Mesendoderm (in vitro differentiated cells): ENCODE measurements at regions not wholly inside any gene's neighbourhood (a gene's known extent, or its start where the extent isn't known, plus 50 kb on each side); places are given as distances from the start of the nearest gene placed in this dataset.

ENCODE experiments used
- DNase-seq: peaks from one replicate; pipeline ENCODE4 v3.0.0; 2013
- H2AK5ac ChIP-seq: 2 replicates; pipeline ENCODE4 v1.6.1; 2013; ENCODE audit warnings: low read length, inconsistent platforms
- H2BK120ac ChIP-seq: 2 replicates; pipeline ENCODE4 v1.6.1; 2013; ENCODE audit warnings: low read depth, mild to moderate bottlenecking, low read length, moderate library complexity, mixed read lengths
- H2BK15ac ChIP-seq: replicated peaks from 2 replicates; pipeline ENCODE4 v1.6.1; 2013; ENCODE audit warnings: low read depth, mild to moderate bottlenecking, moderate library complexity
- H2BK5ac ChIP-seq: 2 replicates; pipeline ENCODE4 v1.6.1; 2013; ENCODE audit warnings: low read length, inconsistent platforms
- H3K18ac ChIP-seq: 2 replicates; pipeline ENCODE4 v1.6.1; 2013; ENCODE audit warnings: mild to moderate bottlenecking, low read length, mixed read lengths
- H3K23ac ChIP-seq: one replicate; pipeline ENCODE4 v1.6.1; 2013; ENCODE audit warnings: low read length
- H3K27ac ChIP-seq: 2 replicates; pipeline ENCODE4 v1.5.1; 2013; ENCODE audit warnings: low read depth, mild to moderate bottlenecking, inconsistent platforms, low read length, moderate library complexity
- H3K27me3 ChIP-seq: 2 replicates; pipeline ENCODE4 v1.6.1; 2013; ENCODE audit warnings: low read length, control low read depth, mild to moderate bottlenecking, inconsistent platforms; ENCODE audit not compliant: insufficient read depth, poor library complexity
- H3K36me3 ChIP-seq: 2 replicates; pipeline ENCODE4 v1.6.1; 2013; ENCODE audit warnings: low read length, inconsistent platforms; ENCODE audit not compliant: control insufficient read depth, insufficient read depth
- H3K4ac ChIP-seq: one replicate; pipeline ENCODE4 v1.6.1; 2013; ENCODE audit warnings: low read depth, mild to moderate bottlenecking, low read length, moderate library complexity
- H3K4me1 ChIP-seq: 2 replicates; pipeline ENCODE4 v1.6.1; 2013; ENCODE audit warnings: low read depth, low read length, inconsistent platforms; ENCODE audit not compliant: control insufficient read depth
- H3K4me2 ChIP-seq: 2 replicates; pipeline ENCODE4 v1.6.1; 2013; ENCODE audit warnings: low read length
- H3K4me3 ChIP-seq: 2 replicates; pipeline ENCODE4 v1.5.1; 2013; ENCODE audit warnings: mild to moderate bottlenecking, low read length
- H3K56ac ChIP-seq: one replicate; pipeline ENCODE4 v1.6.1; 2013; ENCODE audit warnings: low read length
- H3K79me1 ChIP-seq: 2 replicates; pipeline ENCODE4 v1.6.1; 2013; ENCODE audit warnings: low read length, inconsistent platforms
- H3K79me2 ChIP-seq: 2 replicates; pipeline ENCODE4 v1.6.1; 2013; ENCODE audit warnings: mild to moderate bottlenecking, low read length; ENCODE audit not compliant: control insufficient read depth, insufficient read depth
- H3K9ac ChIP-seq: 2 replicates; pipeline ENCODE4 v1.6.1; 2013; ENCODE audit warnings: low read length, inconsistent platforms
- H4K5ac ChIP-seq: one replicate; pipeline ENCODE4 v1.6.1; 2013; ENCODE audit warnings: low read length
- H4K8ac ChIP-seq: one replicate; pipeline ENCODE4 v1.6.1; 2013; ENCODE audit warnings: low read depth, mild to moderate bottlenecking, control low read depth, low read length, moderate library complexity
- WGBS: extraction: QIAGEN DNeasy Blood & Tissue Kit; methylation state at CpG from one replicate; pipeline ENCODE4 v1.1.7; 2013; ENCODE audit warnings: low lambda C conversion rate, missing lambda C conversion rate; ENCODE audit not compliant: insufficient coverage; ENCODE audit errors: extremely low coverage; 5-methylcytosine and 5-hydroxymethylcytosine counted together

- Histone ChIP-seq H2BK120ac (no peak overlapping the region), H3K4me1 (peaks cover 5% of the 10 kb centered on the region), H3K23ac (no peak overlapping the region), H3K18ac (no peak overlapping the region), H2BK5ac (no peak overlapping the region), H3K9ac (no peak overlapping the region), H3K36me3 (no peaks in the 10 kb centered on the region), H3K79me1 (no peaks in the 10 kb centered on the region), H3K56ac (no peak overlapping the region), H4K8ac (peak overlapping the region; percentile 56), H3K27ac (no peak overlapping the region), H3K79me2 (no peaks in the 10 kb centered on the region), H3K27me3 (no peaks in the 10 kb centered on the region), H4K5ac (no peak overlapping the region), H3K4me2 (no peak overlapping the region), H2AK5ac (no peak overlapping the region), H3K4ac (no peak overlapping the region), H2BK15ac (no peak overlapping the region), H3K4me3 (no peak overlapping the region)
- no CpG with 5 or more reads among the region's 1 CpG for WGBS
- no peak for DNase-seq
Measured at GRCh38 chr2:226126104-226126503, 673.5 kb downstream of the IRS1 start.

GRCh38 chr2:226125176-226125883 lies 674.3 kb downstream of the IRS1 start:
- WGBS: no CpG with 5 or more reads among the region's 7 CpGs
- Histone ChIP-seq H3K27ac (no peak overlapping the region), H3K4ac (no peak overlapping the region), H2BK5ac (no peak overlapping the region), H3K79me2 (no peaks in the 10 kb centered on the region), H3K27me3 (no peaks in the 10 kb centered on the region), H3K4me1 (peaks cover 5% of the 10 kb centered on the region), H2BK15ac (peak overlapping the region; percentile 78), H4K8ac (no peak overlapping the region), H3K36me3 (no peaks in the 10 kb centered on the region), H3K79me1 (no peaks in the 10 kb centered on the region), H3K18ac (no peak overlapping the region), H2AK5ac (no peak overlapping the region), H3K56ac (no peak overlapping the region), H3K4me2 (no peak overlapping the region), H2BK120ac (peak overlapping the region; percentile 45), H3K4me3 (no peak overlapping the region), H3K23ac (no peak overlapping the region), H4K5ac (no peak overlapping the region), H3K9ac (no peak overlapping the region)
- no peak for DNase-seq

GRCh38 chr2:226124548-226125011 lies 675.0 kb downstream of the IRS1 start:
- Histone ChIP-seq H3K36me3 (no peaks in the 10 kb centered on the region), H3K4me2 (no peak overlapping the region), H3K9ac (no peak overlapping the region), H3K79me2 (no peaks in the 10 kb centered on the region), H4K5ac (no peak overlapping the region), H2BK5ac (no peak overlapping the region), H4K8ac (no peak overlapping the region), H2BK15ac (no peak overlapping the region), H3K4ac (no peak overlapping the region), H3K79me1 (no peaks in the 10 kb centered on the region), H3K27ac (no peak overlapping the region), H2BK120ac (no peak overlapping the region), H2AK5ac (no peak overlapping the region), H3K18ac (no peak overlapping the region), H3K4me3 (no peak overlapping the region), H3K4me1 (peaks cover 5% of the 10 kb centered on the region), H3K27me3 (no peaks in the 10 kb centered on the region), H3K56ac (no peak overlapping the region), H3K23ac (no peak overlapping the region)
- DNase-seq: peak; percentile 94
- no CpG with 5 or more reads among the region's 2 CpGs for WGBS

- WGBS: no CpG with 5 or more reads among the region's 3 CpGs
Measured at GRCh38 chr2:226123300-226123699, 676.3 kb downstream of the IRS1 start.

GRCh38 chr2:226122041-226122440 lies 677.6 kb downstream of the IRS1 start:
- no peak overlapping the region for H3K23ac ChIP-seq
- no peaks in the 10 kb centered on the region for H3K79me2 ChIP-seq
- no peak overlapping the region for H4K8ac ChIP-seq
- H2BK15ac ChIP-seq: no peak overlapping the region
- DNase-seq: no peak
- H3K18ac ChIP-seq: no peak overlapping the region
- H3K27ac ChIP-seq: no peak overlapping the region
- H3K9ac ChIP-seq: no peak overlapping the region
- H2AK5ac ChIP-seq: no peak overlapping the region
- H3K79me1 ChIP-seq: no peaks in the 10 kb centered on the region
- H3K4me1 ChIP-seq: peaks cover 5% of the 10 kb centered on the region
- no peak overlapping the region for H3K56ac ChIP-seq
- H2BK5ac ChIP-seq: no peak overlapping the region
- no peak overlapping the region for H3K4me3 ChIP-seq
- no peaks in the 10 kb centered on the region for H3K36me3 ChIP-seq
- H3K4me2 ChIP-seq: no peak overlapping the region
- H3K4ac ChIP-seq: no peak overlapping the region
- no peaks in the 10 kb centered on the region for H3K27me3 ChIP-seq
- H4K5ac ChIP-seq: no peak overlapping the region
- no peak overlapping the region for H2BK120ac ChIP-seq

More at GRCh38 chr2:226123300-226123699, 676.3 kb downstream of the IRS1 start:
- H2BK15ac ChIP-seq: no peak overlapping the region
- H3K4me2 ChIP-seq: no peak overlapping the region
- no peak overlapping the region for H2BK120ac ChIP-seq
- no peak overlapping the region for H3K23ac ChIP-seq
- H3K56ac ChIP-seq: no peak overlapping the region
- no peaks in the 10 kb centered on the region for H3K79me2 ChIP-seq
- H3K9ac ChIP-seq: no peak overlapping the region
- no peak overlapping the region for H2AK5ac ChIP-seq
- H3K4me1 ChIP-seq: peaks cover 5% of the 10 kb centered on the region
- H3K27ac ChIP-seq: no peak overlapping the region
- no peaks in the 10 kb centered on the region for H3K36me3 ChIP-seq
- H3K79me1 ChIP-seq: no peaks in the 10 kb centered on the region
- no peak overlapping the region for H4K8ac ChIP-seq
- H4K5ac ChIP-seq: no peak overlapping the region
- H3K27me3 ChIP-seq: no peaks in the 10 kb centered on the region
- DNase-seq: no peak
- H3K4me3 ChIP-seq: no peak overlapping the region
- peak overlapping the region; percentile 60 for H3K18ac ChIP-seq
- H2BK5ac ChIP-seq: no peak overlapping the region
- no peak overlapping the region for H3K4ac ChIP-seq
